ENCODE measurements at regions not wholly inside any gene's neighbourhood (a gene's known extent, or its start where the extent isn't known, plus 50 kb on each side); places are given as distances from the start of the nearest gene placed in this dataset.

- no peak for TF ChIP-seq CTCF (IDR thresholded peaks at IDR 0.05)
- intact Hi-C loops (cut with DNase I), result no loop called here
- DNase-seq (no peak), ATAC-seq (no peak)
- Histone ChIP-seq H3K27me3 (no peaks in the 10 kb centered on the region), H3K4me1 (peaks cover 3% of the 10 kb centered on the region), H3K4me3 (no peak overlapping the region), H3K9me3 (no peaks in the 10 kb centered on the region), H3K27ac (no peak overlapping the region), H3K36me3 (no peaks in the 10 kb centered on the region)
These were observed 517.2 kb downstream of the GBE1 start for GRCh38 chr3:81244231-81244630.

GRCh38 chr3:81242871-81243270, 518.6 kb downstream of the GBE1 start:
- no peaks in the 10 kb centered on the region for H3K36me3 ChIP-seq
- no peak for DNase-seq
- no peak for TF ChIP-seq CTCF (IDR thresholded peaks at IDR 0.05)
- no peak overlapping the region for H3K27ac ChIP-seq
- H3K4me3 ChIP-seq, result no peak overlapping the region
- H3K4me1 ChIP-seq, result peaks cover 3% of the 10 kb centered on the region
- no peaks in the 10 kb centered on the region for H3K9me3 ChIP-seq
- intact Hi-C loops (cut with DNase I), result no loop called here
- no peaks in the 10 kb centered on the region for H3K27me3 ChIP-seq
- ATAC-seq, result no peak

GRCh38 chr3:81237181-81237580, 524.3 kb downstream of the GBE1 start:
- H3K27ac ChIP-seq, result no peak overlapping the region
- no peak for TF ChIP-seq CTCF (IDR thresholded peaks at IDR 0.05)
- intact Hi-C loops (cut with DNase I), result no loop called here

GRCh38 chr3:81218023-81218422, 543.4 kb downstream of the GBE1 start:
- Histone ChIP-seq H3K27ac (no peak overlapping the region), H3K36me3 (no peaks in the 10 kb centered on the region), H3K27me3 (no peaks in the 10 kb centered on the region), H3K9me3 (no peaks in the 10 kb centered on the region), H3K4me3 (no peak overlapping the region), H3K4me1 (no peaks in the 10 kb centered on the region)
- peak; percentile 21 for TF ChIP-seq CTCF (IDR thresholded peaks at IDR 0.05)
- ATAC-seq (no peak), DNase-seq (no peak)
- intact Hi-C loops (cut with DNase I), result no loop called here

More at GRCh38 chr3:81237181-81237580, 524.3 kb downstream of the GBE1 start:
- DNase-seq (no peak), ATAC-seq (no peak)
- Histone ChIP-seq H3K4me3 (no peak overlapping the region), H3K4me1 (no peaks in the 10 kb centered on the region), H3K27me3 (no peaks in the 10 kb centered on the region), H3K36me3 (no peaks in the 10 kb centered on the region), H3K9me3 (no peaks in the 10 kb centered on the region)

GRCh38 chr3:81217101-81217500, 544.3 kb downstream of the GBE1 start:
- no peak for ATAC-seq
- DNase-seq, result no peak
- no peaks in the 10 kb centered on the region for H3K9me3 ChIP-seq
- intact Hi-C loops (cut with DNase I), result no loop called here
- TF ChIP-seq CTCF (IDR thresholded peaks at IDR 0.05), result no peak
- no peaks in the 10 kb centered on the region for H3K27me3 ChIP-seq
- H3K4me3 ChIP-seq, result no peak overlapping the region
- H3K27ac ChIP-seq, result no peak overlapping the region
- no peaks in the 10 kb centered on the region for H3K4me1 ChIP-seq
- H3K36me3 ChIP-seq, result no peaks in the 10 kb centered on the region

- no peaks in the 10 kb centered on the region for H3K9me3 ChIP-seq
- intact Hi-C loops (cut with DNase I), result no loop called here
- no peaks in the 10 kb centered on the region for H3K27me3 ChIP-seq
- H3K36me3 ChIP-seq, result no peaks in the 10 kb centered on the region
- H3K4me1 ChIP-seq, result no peaks in the 10 kb centered on the region
- no peak overlapping the region for H3K27ac ChIP-seq
- no peak overlapping the region for H3K4me3 ChIP-seq
- TF ChIP-seq CTCF (IDR thresholded peaks at IDR 0.05), result no peak
- no peak for DNase-seq
- ATAC-seq, result no peak
These were observed 545.3 kb downstream of the GBE1 start for GRCh38 chr3:81216192-81216591.

Data from upper lobe of right lung (tissue), 1 donor.